22Rv1 (cell line): ENCODE measurements at regions not wholly inside any gene's neighbourhood (a gene's known extent, or its start where the extent isn't known, plus 50 kb on each side); places are given as distances from the start of the nearest gene placed in this dataset.

Experiments used
- H3K27ac ChIP-seq: fragments of 450-650 bp; 2 replicates; pipeline ENCODE4 v1.5.1; 2017
- ZFX ChIP-seq: fragments of 450-650 bp; IDR thresholded peaks from 2 replicates; pipeline ENCODE4 v1.6.1; 2017; ENCODE audit warnings: antibody characterized with exemption, borderline replicate concordance
- TF ChIP-seq, protein P1 (sequence below): fragments of 450-650 bp; IDR thresholded peaks from 2 replicates; pipeline ENCODE4 v1.5.1; 2017; ENCODE audit warnings: mild to moderate bottlenecking

DNA sequence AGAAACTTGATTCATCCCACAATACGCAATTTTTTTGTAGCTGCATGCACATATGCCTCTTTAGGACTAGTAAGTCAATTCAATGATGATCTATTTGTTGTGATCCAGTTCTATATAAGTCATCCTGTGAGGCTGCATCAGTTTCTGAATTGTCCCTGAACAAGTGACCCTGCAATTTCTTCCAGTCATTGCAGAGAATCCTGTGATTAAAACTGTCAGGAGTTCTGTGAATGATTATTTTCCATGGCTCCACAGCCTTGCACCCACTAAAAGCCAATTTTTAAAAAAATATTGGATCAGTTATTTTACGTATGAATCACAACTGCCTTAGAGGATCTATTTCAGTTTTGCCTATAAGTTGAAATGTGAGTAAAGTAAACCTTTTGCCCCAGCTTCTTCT lies 1585.0 kb upstream of the ACVR2A start:
- TF ChIP-seq ZFX: no peak
- TF ChIP-seq, protein P1, sequence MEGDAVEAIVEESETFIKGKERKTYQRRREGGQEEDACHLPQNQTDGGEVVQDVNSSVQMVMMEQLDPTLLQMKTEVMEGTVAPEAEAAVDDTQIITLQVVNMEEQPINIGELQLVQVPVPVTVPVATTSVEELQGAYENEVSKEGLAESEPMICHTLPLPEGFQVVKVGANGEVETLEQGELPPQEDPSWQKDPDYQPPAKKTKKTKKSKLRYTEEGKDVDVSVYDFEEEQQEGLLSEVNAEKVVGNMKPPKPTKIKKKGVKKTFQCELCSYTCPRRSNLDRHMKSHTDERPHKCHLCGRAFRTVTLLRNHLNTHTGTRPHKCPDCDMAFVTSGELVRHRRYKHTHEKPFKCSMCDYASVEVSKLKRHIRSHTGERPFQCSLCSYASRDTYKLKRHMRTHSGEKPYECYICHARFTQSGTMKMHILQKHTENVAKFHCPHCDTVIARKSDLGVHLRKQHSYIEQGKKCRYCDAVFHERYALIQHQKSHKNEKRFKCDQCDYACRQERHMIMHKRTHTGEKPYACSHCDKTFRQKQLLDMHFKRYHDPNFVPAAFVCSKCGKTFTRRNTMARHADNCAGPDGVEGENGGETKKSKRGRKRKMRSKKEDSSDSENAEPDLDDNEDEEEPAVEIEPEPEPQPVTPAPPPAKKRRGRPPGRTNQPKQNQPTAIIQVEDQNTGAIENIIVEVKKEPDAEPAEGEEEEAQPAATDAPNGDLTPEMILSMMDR: no peak
- H3K27ac ChIP-seq: no peak overlapping the region

DNA sequence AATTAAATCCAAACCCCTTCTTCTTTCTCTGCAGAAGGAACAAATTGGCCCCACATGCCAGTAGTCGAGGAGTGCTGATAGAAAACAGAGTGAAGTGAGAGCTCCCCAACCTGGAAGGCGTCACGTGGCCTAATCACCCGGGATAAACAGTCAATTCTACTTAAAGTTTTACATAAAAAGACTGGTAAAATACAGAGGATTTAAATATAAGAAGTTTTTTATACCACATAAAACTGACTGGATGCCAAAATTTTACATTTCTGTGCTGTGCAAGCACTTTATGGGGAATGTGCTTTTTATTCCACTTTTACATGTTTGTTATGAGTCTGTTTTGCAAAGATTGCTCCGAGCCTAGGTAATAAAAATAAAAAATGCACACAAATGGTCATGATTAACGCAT lies 1586.8 kb upstream of the ACVR2A start:
- no peak overlapping the region for H3K27ac ChIP-seq
- no peak for TF ChIP-seq ZFX
- TF ChIP-seq, protein P1: no peak

DNA sequence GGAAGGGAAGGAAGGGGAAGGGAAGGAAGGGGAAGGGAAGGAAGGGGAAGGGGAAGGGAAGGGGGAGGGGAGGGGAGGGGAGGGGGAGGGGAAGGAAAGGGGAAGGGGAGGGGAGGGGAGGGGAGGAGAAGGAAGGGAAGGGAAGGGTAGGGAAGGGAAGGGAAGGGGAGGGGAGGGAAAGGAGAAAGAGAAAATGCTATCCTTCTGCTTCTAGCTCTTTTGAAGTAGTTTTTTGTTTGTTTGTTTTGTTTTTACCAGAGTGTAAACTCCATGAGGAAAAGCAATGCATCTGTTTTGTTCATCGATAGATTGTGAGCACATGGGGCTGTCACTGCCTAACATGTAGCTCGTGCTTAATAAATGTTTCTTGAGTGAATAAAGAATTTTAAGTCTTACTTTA lies 1592.7 kb upstream of the ACVR2A start:
- no peak overlapping the region for H3K27ac ChIP-seq
- no peak for TF ChIP-seq ZFX
- TF ChIP-seq, protein P1: no peak

DNA sequence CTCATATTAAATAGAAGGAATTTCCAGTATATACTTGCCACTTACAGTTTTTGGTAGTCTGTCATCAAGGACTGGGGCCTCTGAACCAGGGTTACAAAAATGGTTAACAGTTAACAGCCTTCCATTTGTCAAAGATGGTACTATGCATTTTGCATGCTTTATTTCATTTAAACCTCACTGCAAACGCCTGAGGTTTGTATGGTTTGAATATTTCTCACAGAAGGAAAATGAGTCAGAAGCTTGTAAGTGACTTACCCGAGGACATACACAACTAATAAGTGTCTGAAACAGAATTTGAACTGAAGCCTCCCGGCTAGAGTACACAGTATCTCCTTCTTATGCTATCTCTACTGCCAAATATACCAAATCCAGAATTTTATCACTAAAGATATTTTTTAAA lies 1593.5 kb upstream of the ACVR2A start:
- no peak for TF ChIP-seq ZFX
- TF ChIP-seq, protein P1: no peak
- H3K27ac ChIP-seq: no peak overlapping the region

DNA sequence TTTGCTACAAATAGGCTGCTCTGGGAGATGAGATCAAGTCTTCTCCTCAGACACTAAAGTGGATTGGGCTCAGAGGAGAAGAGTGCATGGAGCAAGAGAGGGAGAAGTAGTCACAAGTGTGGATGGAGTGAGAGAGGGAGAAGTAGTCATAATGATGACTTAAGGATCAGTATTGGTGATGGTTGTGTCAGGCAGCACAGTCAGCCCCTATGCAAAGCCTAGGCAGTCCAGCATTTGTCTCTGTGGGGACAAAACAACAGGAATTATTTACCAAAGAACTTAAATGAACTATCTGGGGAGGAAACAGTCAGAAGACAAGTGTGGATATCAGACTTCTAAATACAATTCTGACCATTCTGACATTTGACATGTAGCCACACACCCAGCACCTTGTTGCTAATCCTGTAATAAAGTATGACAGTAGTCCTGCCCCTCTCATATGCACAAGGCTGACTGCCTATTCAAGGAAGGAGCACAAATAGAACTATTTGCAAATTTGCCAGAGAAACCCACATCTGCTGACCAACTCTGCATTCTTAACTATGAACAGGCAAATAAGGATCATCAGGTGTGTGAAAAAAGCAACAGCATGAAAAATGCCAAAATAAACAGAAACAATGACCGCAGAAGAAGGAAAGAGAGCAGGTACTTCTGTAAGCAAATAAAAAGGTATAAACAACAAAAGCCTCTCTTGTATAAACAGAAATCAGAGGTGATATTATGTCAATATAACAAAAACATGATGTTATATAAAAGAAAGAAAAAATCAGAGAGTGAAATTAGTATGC lies 1597.9 kb upstream of the ACVR2A start:
- H3K27ac ChIP-seq: no peak overlapping the region
- no peak for TF ChIP-seq ZFX
- TF ChIP-seq, protein P1: no peak

DNA sequence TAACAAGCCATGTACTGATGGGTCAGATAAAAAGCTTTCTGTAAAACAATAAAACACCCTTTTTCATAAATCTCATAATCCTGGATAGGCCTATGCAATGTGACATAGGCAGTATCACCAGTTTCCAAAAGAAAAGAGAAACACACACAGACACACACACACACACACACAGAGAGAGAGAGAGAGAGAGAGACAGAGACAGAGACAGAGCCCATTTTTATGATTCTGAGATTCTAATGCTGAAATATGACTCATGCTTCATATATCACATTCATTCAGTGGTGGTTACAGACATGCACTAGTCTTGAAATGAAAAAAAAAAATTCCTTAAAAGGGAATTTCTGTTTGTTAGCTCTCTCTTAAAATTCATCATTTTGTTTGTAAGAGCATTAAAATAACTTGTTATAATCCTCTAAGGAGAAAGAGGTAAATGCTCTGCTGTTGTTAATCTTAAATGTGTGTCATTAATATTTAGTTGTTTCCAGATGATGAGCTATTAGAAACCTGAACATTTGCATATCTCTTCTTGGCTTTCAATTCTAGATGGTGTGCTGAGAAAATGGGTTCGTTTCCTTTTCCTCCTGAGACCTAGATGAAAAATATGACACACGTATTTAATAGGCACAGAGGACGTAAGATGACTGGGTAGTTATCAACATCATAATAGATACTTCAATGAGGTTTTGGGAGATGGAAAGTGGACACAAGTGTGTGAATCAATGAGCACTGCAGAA lies 1598.7 kb upstream of the ACVR2A start:
- no peak for TF ChIP-seq ZFX
- TF ChIP-seq, protein P1: no peak
- no peak overlapping the region for H3K27ac ChIP-seq

DNA sequence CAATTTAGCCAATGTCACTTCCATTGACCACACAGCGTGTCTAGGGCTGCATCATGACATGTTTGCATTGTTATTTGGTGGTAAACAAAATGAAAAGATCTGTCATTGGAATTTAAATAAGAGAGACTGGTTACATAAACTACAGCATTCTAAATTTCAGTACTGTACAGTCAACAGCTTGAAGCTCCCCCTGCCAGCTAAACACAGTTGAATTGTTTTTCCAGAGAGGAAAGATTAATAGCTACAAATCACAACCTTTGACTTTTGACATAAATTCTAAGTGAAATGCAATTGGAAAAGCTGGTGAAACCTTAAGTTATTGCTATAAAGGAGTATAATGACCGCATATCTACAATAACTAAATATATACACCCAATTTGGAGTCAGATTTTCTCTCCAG lies 1600.0 kb upstream of the ACVR2A start:
- no peak overlapping the region for H3K27ac ChIP-seq
- TF ChIP-seq, protein P1: no peak
- TF ChIP-seq ZFX: no peak
